ACHN (cell line): ENCODE measurements at regions not wholly inside any gene's neighbourhood (a gene's known extent, or its start where the extent isn't known, plus 50 kb on each side); places are given as distances from the start of the nearest gene placed in this dataset.
A peak's percentile ranks its signal among the peaks of the same experiment; 100 is the strongest.
"Not testable (repeated sequence)": the region's sequence is repeated elsewhere in the genome, so short reads cannot be mapped to it uniquely, and the experiment has no call there.

Source experiments
- DNase-seq: peaks from one replicate; pipeline ENCODE4 v3.0.0-alpha.2; 2015
- in situ Hi-C: cut with HindIII; loops from 2 replicates; pipeline ENCODE4 v1.10.0; 2017; ENCODE audit warnings: low sequenced_read_pairs, low pct_ligation_motif_present, low pct_unique_long_range_greater_than_20kb

DNA sequence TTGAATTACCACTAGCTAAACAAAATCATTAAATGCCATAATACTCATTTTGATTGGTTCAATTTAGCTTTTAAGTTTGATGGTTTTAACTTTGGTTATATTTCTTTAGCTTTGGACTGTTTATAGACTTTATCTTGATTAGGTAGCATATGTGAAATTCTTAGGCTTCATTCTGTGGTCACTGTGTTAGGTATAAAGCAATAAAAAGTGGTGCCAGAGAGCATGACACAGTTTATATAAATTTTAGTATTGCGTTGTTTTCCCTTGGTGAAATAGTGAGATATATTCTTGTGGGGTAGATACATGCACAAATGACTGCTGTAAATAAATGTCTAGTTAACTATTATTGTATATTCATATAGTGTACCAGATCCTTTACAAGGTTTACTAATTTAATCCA, 474.2 kb upstream of the GRID2 start:
- in situ Hi-C loops = no loop called here

DNA sequence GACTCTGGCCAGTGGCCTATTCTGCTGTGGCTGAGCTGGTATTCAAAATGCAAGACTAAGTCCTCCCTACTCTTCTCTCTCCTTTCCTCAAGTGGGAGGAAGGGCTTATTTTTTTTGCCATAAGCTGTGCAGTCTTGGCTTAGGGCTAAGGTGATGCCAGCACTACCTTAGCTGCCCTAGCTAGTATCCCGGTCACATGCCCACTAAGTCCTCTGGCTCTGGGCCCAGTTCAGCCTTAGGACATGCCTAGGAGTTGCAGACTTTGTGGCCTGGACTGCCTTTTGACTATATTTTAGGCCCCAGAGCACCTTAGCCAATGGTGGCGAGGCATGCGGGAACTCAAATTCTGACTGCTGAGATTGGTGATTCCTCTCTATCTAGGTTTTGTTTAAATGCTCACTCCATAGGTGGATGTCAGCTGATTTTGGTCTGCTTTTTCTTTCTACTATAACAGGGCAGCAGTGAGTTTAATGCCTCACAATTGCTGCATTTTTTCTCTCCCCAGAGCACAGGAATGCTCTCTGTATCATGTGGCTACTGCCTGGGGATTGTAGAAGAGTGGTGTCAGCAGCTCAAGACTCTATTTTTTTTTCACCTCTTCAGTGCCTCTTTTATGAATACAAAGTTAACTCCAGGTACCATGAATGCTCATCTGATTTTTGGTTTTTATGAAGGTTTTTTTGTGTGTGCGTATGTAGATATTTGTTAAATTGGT, 472.9 kb upstream of the GRID2 start:
- in situ Hi-C loops = no loop called here
- DNase-seq = no peak

More for the DNA sequence above, 474.2 kb upstream of the GRID2 start:
- DNase-seq = no peak

DNA sequence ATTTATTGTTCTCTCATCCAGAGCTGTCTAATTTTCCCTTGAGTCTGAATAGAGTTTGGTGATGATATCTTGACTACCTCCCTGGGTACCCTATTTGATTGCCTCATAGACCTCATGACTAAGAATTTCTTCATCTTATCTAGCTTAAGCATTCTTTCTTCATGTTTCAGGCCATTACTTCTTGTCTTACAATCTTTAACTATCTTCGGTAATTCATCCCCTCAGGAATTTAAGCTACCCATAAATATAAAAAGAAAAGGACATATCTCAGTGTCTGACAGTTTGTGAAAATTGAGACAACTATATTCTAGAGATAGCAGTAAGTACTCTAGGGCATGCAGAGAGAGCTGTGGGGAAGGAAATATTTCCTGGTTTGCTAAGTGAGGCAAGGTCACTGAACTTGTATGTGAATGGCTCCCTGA, 466.1 kb upstream of the GRID2 start:
- DNase-seq = peak; percentile 71

DNA sequence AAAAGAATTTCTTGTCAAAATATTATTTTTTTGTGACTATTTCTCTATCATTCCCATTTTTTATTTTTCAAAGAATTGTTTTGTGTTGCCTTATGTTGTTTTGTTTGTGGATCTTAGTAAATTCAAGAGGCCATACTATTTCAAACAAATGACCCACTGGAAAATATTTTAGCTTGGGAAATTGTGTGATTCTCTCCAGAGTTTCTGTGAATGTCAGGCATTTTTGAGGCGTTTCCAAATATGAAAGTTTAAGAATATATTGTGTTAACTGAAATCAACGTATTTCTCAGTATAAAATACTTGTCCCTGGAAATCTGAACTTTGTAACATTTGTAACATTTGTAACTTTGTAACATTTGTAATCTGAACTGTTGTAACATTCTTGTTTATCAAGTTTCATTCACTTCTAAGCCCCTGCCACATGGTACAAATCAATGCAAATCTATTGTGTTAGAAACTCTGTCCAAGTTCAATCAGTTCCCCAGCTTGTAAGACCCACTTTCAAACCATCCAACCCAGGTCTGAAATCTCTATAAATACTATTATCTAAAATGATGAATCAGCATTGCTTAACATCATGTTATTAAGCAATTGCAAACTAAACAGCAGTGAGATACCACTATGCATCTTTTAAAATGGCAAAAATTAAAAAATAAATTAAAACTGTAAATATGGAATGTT, 465.4 kb upstream of the GRID2 start:
- in situ Hi-C loops = no loop called here
- DNase-seq = no peak

More for the DNA sequence above, 466.1 kb upstream of the GRID2 start:
- in situ Hi-C loops = no loop called here

DNA sequence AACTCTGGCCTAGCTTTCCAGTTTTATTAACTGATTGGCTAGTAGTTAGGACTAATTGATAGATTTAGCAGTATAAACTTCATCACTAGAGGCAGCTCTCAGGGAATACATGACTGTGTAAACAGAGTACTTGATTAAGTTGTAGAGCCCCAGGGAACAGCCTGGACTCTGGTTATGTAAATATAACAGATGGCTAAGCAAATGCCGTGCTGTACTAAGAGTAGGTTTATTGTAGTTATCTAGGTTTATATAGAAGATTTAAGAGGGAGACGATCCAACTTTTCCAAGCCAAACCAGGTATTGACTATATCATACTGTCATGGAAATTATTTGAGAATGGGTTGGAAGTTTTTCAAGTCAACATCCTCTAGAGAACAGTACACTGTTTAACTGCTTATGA, 463.4 kb upstream of the GRID2 start:
- no peak for DNase-seq
- in situ Hi-C loops = no loop called here

DNA sequence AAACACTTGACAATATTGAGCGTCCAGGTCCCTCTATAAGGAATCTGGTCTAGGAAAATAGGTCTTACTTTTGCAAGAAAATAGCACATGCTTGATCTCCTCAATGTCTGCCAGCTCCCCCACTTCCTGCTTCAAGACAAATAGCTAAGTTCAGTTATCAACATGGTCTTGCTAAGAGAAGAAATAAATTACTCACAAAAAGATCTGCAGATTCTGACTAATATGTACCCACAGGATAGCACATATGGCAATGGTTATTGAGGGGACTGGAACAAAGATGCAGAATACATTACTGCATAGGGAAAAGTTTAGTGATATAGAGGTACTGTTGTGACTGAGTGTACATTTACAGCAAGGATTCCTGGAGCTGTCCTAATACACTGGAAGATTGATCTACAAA, 457.5 kb upstream of the GRID2 start:
- in situ Hi-C loops = no loop called here
- DNase-seq = no peak

DNA sequence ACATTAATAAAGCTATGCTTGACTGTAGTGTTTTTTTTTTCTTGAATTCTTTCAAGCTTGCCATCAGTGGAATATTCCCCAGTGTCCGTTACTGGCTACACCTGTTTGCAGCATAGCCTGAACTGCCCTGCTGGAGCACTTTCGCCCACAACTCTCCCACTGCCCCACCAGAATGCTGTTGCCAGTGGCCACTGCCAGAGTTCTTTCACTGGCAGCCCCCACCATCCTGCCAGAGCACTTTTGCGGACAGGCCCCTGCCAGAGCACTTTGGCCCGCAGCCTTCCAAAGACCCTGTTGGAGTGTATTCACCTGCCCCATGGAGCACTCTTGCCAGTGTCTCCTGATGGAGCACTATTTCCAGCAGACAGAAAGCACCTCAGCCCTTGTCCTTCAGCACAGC, 452.3 kb upstream of the GRID2 start:
- in situ Hi-C loops = no loop called here

DNA sequence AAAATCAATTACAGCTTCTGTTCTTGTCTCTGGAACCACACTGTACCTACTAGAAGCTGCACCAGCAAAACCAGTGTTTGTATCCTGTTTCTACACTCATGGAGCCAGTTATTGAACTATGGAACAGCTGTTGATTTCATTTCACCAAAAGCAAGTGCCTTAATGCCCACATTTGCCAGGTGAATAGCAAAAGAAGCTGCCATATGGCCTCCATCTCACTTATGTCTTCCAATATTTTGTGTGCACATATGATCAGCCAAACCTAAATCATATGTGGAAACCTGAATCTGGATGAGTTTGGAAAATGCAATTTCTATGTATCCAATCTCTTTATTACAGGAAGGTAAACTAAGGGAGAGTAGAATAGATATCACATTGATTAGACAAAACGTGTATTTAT, 415.8 kb upstream of the GRID2 start:
- in situ Hi-C loops = no loop called here

More for the DNA sequence above, 452.3 kb upstream of the GRID2 start:
- DNase-seq = no peak

DNA sequence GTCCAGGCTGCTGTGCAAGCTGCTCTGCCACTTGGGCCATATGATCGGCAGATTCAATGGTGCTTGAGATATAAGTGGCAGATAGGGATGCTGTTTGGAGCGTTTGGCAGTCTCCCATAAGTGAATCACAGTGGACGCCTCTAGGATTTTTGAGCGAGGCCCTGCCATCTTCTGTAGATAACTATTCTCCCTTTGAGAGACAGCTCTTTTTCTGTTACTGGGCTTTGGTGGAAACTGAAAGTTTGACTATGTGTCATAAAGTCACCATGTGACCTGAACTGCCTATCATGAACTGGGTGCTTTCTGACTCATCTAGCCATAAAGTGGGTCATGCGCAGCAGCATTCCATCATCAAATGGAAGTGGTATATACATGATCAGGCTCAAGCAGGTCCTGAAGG, 412.5 kb upstream of the GRID2 start:
- in situ Hi-C loops, DNase-seq: not testable (repeated sequence)

More for the DNA sequence above, 415.8 kb upstream of the GRID2 start:
- DNase-seq = no peak

DNA sequence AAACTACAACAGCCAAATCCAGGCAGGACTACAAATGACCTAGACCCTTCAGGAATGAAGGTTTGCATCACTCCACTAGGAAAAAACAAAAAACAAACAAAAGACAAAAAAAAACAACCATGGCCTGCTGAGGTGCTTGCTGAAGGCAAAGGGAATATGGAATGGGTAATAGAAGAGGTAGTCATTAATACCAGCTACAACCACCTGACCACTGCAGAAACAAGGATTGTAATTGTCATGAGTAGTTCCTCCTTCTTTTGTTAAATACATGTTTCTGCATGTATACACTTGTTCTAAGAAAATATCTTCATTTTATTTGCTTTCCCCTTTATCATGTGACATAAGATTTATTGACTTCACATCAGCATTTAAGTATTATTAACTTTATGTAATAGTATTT, 409.8 kb upstream of the GRID2 start:
- in situ Hi-C loops = no loop called here

DNA sequence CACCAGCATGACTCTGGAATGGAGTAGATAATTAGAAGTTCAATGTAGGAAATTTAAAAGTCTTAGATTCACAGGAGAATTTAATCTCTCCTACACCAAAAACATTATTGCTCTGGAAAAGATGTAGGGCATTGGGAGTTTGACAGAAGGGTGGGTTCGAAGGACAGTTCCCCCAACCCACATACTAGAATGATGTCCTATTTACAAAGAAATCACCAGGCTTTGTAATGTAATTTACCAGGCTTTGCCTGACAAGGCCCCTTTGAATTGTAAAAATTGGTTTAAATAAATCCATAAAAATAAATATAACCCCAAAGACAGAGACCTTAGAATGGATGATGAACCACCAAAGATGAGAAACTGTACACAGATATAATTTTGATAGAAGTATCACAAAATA, 399.2 kb upstream of the GRID2 start:
- no peak for DNase-seq
- in situ Hi-C loops = no loop called here

More for the DNA sequence above, 409.8 kb upstream of the GRID2 start:
- no peak for DNase-seq

DNA sequence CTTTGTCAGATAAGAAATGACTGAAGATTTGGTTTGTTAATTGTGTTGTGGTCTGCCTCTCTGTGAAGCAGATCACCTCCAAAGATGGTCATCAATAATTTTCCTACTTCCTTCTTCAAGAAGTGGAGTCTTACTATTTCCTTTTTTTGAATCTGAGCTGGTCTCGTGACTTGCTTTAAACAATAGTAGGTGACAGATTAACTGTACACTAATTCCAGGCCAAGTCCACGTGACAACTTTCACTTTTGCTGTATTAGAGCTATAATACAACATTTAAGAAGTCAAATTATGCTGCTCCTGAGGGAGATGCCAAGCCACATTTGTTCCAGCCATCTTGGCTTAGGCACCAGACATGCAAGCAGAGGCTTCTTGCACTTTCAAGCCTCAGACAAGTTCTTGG, 393.8 kb upstream of the GRID2 start:
- in situ Hi-C loops = no loop called here
- no peak for DNase-seq

DNA sequence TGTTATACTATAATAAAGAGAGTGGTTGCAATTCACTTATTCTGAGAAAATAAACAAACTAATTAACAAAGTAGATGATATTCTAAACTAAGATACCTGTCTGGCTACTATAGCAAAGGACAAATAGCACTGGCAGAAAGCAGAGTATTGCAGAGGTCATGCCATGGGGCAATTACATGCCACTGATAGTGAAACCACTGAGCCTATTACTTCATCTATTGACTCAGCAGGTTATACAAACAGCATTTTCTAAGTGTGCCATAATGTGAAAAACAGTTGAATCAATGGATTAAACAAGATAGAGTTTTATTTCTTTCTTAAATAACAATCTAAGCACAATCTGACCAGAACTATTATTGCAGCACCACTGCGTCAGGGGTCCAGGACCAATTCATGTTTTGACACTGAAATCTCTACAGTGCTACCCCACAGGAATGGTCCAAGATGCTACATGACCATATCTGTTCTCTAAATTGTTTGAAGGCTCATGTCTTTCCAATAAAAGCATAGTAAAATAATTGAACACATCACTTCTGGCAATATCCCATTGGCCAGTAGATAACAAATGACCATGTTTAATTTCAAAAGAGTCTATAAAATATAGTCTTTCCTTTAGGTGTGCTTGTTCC, 389.5 kb upstream of the GRID2 start:
- DNase-seq = no peak
- in situ Hi-C loops = no loop called here

DNA sequence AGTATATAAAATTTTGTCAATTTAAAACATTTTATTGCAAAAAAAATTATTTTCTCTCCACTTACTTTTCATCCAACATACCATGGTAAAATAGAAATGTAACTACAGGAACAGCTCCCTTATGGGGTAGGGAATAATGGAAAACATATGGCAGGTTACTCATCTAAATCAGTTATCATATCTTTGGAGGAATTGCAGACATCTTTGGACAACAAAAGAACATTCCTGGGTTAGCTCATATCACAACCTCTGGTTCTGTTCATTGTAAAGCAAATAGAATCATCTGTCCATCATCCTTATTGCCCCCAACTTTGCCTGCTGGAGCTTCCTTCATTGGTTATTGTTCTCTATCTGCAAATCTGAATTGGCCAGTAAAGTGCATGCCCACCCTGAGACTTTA, 387.5 kb upstream of the GRID2 start:
- no peak for DNase-seq
- in situ Hi-C loops = no loop called here

DNA sequence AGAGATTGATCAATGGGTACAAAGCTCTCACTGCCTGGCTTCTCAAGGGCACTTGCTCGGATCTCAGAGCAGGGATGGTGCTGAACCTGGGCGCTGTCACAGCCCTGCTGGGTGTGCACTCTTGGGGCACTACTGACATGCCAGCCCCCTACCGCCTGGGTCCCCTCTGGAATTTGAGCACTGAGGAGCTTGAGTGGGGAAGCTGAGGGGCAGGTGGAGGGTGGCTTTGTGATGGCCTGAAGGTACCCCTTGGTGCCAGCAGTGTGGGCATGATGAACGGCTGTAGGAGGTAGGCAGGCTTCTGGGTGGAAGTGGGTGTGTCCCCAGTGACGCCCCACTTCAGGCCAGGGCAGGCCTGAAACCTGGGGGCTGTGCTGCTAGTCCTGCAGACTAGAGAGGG, 379.1 kb upstream of the GRID2 start:
- in situ Hi-C loops = no loop called here
- DNase-seq = no peak

DNA sequence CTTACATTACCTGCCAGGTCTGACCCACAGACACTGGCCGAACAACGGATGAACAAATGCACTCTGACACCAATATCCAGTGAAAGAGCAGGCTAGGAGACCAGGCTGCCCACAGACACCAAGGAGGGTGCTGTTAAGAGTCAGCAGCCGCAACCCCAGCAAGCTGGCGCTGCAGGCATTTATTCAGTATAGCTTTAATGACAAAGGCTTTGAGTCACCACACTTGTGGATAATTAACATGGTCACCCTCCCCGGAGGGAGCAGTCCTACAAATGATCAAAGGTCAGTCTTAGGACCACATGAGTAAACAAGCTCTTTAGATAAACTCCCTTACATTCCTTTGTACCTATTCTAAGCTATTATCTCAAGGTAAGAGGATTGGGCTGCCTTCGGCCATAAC, 368.5 kb upstream of the GRID2 start:
- DNase-seq = no peak
- in situ Hi-C loops = no loop called here

DNA sequence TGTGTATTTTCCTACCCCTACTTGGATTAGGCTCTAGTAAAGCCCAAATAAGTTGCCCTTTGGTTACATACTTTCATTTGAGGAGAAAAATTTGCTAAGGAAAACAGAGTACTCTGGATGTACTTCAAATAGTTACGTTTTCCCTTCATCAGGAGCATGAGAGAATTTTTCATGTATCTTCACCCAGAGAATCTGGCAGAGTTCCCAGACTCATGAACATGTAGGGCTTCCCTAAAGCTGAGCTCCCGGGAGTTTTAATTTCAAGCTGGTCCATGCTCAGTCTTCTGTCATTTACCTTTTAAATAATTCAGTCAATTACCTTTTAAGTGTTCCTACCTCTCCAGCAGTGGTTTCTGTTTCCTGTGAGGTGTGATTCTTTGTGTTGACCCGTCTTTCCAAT, 367.5 kb upstream of the GRID2 start:
- in situ Hi-C loops = no loop called here
- DNase-seq = no peak

DNA sequence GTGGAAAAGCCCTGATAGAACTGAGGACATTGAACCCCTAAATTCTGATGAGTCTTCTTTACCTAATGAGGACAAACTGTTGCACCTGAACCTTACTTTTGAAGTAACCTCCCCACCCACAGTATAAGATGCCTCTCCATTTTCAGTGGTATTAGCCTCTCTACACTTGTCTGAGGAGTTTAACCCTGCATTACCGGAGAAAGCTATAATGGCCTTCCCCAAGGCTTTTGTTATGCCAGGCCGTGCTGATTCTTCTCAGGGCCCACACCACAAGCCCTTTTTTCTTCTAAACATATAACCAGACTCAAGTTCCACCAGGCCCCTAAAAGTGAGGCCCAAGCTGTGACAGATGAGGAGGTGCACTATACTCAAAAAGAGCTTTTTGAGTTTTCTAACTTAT, 345.8 kb upstream of the GRID2 start:
- DNase-seq = no peak
- in situ Hi-C loops = no loop called here

DNA sequence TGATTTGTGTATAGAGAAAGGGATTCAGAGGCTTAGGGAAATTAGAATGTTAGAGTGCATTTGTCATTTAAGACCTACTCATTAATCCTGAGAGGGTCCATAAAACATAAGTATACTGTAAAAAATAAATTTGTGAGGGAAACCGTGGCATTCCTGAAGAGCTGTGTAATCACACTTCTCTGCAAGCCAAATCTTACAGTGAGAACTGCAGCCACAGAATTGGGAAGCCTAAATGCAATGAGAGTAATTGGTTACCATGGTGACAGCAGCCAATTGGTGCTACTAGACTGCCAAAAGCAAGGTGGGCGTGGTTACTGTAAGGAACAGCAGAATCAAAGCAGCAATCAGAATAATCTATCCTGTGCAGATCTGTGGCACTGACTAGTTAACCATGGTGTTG, 345.2 kb upstream of the GRID2 start:
- no peak for DNase-seq
- in situ Hi-C loops = no loop called here

DNA sequence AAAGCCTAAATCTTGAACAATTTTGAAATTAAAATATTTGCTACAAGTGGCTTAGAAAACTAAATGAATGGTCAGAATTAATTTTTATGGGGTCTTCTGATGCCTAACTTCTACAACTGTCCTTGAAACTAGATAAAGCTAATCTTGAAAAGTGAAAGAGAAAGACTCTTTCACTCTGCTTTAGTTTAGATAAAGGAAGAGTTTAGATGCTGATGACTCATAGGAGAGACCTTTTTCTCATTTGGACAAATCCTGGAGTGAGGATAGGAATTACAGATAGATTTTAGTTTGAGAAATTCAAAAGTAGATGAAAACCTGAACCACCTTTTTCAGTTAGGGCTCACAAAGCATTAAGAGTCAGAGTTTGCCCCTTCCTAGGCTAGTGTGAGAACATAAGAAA, 342.3 kb upstream of the GRID2 start:
- in situ Hi-C loops = no loop called here
- DNase-seq = no peak
